Ishikawa (cell line): ENCODE measurements at regions not wholly inside any gene's neighbourhood (a gene's known extent, or its start where the extent isn't known, plus 50 kb on each side); places are given as distances from the start of the nearest gene placed in this dataset.

Experiments used
- CEBPB ChIP-seq: IDR thresholded peaks from 2 replicates; pipeline ENCODE4 v1.6.1; 2012
- CREB1 ChIP-seq: IDR thresholded peaks from 2 replicates; pipeline ENCODE4 v1.6.1; 2012; ENCODE audit warnings: low read depth
- EGR1 ChIP-seq: IDR thresholded peaks from 2 replicates; pipeline ENCODE4 v1.6.1; 2012
- EP300 ChIP-seq: IDR thresholded peaks from 2 replicates; pipeline ENCODE4 v1.6.1; 2012; ENCODE audit warnings: borderline replicate concordance
- FOXM1 ChIP-seq: IDR thresholded peaks from 2 replicates; pipeline ENCODE4 v1.6.1; 2012; ENCODE audit warnings: low read depth, borderline replicate concordance
- NFIC ChIP-seq: IDR thresholded peaks from 2 replicates; pipeline ENCODE4 v1.6.1; 2012
- RAD21 ChIP-seq: IDR thresholded peaks from 2 replicates; pipeline ENCODE4 v1.6.1; 2012; ENCODE audit warnings: low read depth
- TAF1 ChIP-seq: IDR thresholded peaks from 2 replicates; pipeline ENCODE4 v1.6.1; 2012; ENCODE audit warnings: low read depth, mild to moderate bottlenecking
- TCF12 ChIP-seq: IDR thresholded peaks from 2 replicates; pipeline ENCODE4 v1.6.1; 2012; ENCODE audit warnings: low read depth
- TEAD4 ChIP-seq: IDR thresholded peaks from 2 replicates; pipeline ENCODE4 v1.6.1; 2012
- YY1 ChIP-seq: IDR thresholded peaks from 2 replicates; pipeline ENCODE4 v1.6.1; 2012; ENCODE audit warnings: low read depth
- ZBTB7A ChIP-seq: IDR thresholded peaks from 2 replicates; pipeline ENCODE4 v1.6.1; 2012; ENCODE audit warnings: low read depth
- TF ChIP-seq, protein P1 (sequence below): IDR thresholded peaks from 2 replicates; pipeline ENCODE4 v1.6.1; 2012
- TF ChIP-seq, protein P2 (sequence below): IDR thresholded peaks from 2 replicates; pipeline ENCODE4 v1.6.1; 2012
- TF ChIP-seq, protein P3 (sequence below): IDR thresholded peaks from 2 replicates; pipeline ENCODE4 v1.6.1; 2012; ENCODE audit warnings: low read depth, mild to moderate bottlenecking

DNA sequence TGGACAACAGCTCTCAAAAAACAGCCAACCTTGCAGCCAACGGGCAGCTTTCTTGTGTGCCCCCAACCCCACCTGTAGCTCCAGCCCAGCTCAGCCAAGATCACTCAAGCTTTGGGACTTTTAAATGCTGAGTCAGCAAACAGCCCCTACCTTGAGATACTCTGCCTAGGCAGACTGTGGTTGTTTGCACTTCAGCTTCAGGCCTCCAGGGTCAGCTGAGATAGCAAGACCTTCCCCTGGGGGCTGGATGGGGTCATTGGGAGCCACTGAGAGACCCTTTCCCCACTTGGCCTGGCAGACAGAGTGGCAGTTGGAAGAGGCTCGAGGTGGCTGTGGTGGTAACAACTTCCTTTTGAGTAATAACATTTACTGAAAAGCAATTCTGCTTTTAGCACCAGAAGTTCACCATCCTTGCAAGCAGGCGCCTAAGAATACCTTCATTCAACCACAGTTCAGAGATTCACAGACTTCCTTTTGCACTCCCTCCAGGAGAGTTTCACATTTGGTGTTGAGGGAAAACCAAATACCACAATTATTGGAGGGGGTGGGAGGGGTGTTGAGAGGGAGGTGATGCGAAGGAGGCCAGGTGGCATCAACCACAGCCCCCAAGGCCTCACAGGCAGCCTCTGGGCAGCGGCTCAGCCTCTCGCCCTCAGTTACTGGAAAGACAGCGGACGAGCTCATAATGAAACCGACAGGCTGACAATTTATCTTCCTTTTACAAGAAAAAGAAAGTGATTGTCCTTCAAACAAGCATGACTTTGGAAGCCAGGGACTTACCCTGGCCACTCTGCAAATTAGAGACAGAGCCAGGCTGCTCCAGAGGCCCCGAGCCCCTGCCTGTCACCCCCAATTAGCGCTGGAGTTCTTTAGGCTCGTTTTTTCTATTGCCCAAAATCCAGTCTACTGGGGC is 148.1 kb downstream of the CEBPB start:
- TF ChIP-seq NFIC (no peak), CEBPB (no peak), EP300 (no peak), FOXM1 (no peak), EGR1 (no peak), TCF12 (no peak), RAD21 (no peak), TAF1 (no peak), ZBTB7A (no peak), YY1 (no peak), TEAD4 (no peak), CREB1 (no peak)
- TF ChIP-seq, protein P1, sequence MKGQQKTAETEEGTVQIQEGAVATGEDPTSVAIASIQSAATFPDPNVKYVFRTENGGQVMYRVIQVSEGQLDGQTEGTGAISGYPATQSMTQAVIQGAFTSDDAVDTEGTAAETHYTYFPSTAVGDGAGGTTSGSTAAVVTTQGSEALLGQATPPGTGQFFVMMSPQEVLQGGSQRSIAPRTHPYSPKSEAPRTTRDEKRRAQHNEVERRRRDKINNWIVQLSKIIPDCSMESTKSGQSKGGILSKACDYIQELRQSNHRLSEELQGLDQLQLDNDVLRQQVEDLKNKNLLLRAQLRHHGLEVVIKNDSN, result no peak
- TF ChIP-seq, protein P2, sequence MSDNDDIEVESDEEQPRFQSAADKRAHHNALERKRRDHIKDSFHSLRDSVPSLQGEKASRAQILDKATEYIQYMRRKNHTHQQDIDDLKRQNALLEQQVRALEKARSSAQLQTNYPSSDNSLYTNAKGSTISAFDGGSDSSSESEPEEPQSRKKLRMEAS, result no peak
- TF ChIP-seq, protein P3, sequence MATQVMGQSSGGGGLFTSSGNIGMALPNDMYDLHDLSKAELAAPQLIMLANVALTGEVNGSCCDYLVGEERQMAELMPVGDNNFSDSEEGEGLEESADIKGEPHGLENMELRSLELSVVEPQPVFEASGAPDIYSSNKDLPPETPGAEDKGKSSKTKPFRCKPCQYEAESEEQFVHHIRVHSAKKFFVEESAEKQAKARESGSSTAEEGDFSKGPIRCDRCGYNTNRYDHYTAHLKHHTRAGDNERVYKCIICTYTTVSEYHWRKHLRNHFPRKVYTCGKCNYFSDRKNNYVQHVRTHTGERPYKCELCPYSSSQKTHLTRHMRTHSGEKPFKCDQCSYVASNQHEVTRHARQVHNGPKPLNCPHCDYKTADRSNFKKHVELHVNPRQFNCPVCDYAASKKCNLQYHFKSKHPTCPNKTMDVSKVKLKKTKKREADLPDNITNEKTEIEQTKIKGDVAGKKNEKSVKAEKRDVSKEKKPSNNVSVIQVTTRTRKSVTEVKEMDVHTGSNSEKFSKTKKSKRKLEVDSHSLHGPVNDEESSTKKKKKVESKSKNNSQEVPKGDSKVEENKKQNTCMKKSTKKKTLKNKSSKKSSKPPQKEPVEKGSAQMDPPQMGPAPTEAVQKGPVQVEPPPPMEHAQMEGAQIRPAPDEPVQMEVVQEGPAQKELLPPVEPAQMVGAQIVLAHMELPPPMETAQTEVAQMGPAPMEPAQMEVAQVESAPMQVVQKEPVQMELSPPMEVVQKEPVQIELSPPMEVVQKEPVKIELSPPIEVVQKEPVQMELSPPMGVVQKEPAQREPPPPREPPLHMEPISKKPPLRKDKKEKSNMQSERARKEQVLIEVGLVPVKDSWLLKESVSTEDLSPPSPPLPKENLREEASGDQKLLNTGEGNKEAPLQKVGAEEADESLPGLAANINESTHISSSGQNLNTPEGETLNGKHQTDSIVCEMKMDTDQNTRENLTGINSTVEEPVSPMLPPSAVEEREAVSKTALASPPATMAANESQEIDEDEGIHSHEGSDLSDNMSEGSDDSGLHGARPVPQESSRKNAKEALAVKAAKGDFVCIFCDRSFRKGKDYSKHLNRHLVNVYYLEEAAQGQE, result no peak

DNA sequence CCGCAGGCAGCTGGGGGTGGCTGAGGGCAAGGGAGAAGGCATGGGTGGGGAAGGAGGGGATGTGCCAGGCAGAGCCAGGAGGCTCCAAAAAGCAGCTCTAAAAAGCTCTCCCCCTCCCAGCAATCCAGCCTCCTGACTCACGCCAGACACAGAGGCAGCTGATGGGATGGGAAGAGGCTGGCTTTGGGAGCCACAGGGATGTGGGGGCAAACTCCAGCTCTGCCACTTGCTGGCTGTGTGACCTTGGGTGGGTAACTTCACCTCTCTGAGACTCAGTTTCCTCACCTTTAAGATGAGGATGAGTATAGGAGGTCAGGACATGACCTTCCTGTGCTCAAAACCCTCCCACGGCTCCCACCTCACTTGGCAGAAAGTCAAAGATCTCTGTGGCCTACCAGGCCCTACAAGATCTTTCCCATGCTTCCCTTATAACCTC is 148.9 kb downstream of the CEBPB start:
- TF ChIP-seq, protein P2, result no peak
- TF ChIP-seq CREB1, result no peak
- no peak for TF ChIP-seq YY1
- no peak for TF ChIP-seq ZBTB7A
- TF ChIP-seq, protein P3, result no peak
- no peak for TF ChIP-seq NFIC
- TF ChIP-seq CEBPB, result no peak

DNA sequence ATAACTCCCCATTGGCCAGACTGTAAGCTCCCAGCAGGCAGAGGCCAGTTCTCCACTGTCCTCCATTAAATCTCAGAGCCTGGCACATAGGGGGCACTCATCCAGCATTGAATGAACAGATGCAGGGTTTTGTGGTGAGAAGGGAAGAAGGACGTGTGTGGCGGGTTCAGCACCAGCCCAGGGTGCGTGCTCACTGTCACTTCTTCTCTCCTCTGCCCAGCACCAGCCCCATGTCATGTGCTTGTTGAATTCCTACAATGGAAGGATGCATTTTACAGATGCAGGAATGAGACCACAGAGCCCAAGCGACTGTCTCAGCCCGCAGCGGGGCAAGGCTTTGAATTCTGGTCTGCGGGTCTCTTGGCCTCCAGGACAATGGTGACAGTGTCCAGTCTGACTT is 149.9 kb downstream of the CEBPB start:
- TF ChIP-seq, protein P1, result no peak
- TF ChIP-seq TAF1, result no peak
- TF ChIP-seq, protein P3, result no peak
- no peak for TF ChIP-seq FOXM1
- TF ChIP-seq TCF12, result no peak
- TF ChIP-seq YY1, result no peak
- no peak for TF ChIP-seq NFIC
- TF ChIP-seq CEBPB, result no peak
- TF ChIP-seq CREB1, result no peak
- TF ChIP-seq, protein P2, result no peak
- no peak for TF ChIP-seq EGR1
- TF ChIP-seq EP300, result no peak
- no peak for TF ChIP-seq RAD21
- no peak for TF ChIP-seq ZBTB7A
- TF ChIP-seq TEAD4, result no peak

DNA sequence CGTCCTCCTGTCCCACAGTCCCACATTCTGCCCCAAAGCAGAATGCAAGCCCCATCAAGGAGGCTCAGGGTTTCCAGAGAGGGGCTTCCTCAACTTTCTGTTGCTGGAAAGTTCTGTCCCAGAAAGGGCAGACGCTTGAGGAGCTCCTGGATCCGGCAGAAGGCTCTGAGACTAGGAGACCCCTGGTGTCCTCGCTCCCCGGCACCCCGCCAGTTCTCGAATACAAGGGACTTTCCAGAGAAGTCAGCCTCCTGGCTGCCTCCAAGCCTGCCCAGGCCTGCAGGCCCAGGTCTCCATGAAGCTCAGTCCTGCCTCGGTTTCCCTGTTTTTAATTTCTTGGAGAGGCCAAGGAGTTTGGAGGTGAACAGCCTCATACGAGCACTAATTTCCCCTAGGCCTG is 150.4 kb downstream of the CEBPB start:
- TF ChIP-seq, protein P3, result no peak
- TF ChIP-seq EP300, result no peak
- no peak for TF ChIP-seq EGR1
- no peak for TF ChIP-seq TEAD4
- TF ChIP-seq, protein P2, result no peak
- no peak for TF ChIP-seq ZBTB7A
- TF ChIP-seq CEBPB, result no peak
- TF ChIP-seq, protein P1, result no peak
- no peak for TF ChIP-seq TCF12
- no peak for TF ChIP-seq TAF1
- TF ChIP-seq RAD21, result no peak
